T-helper 2 cell (primary cell): ENCODE measurements at regions not wholly inside any gene's neighbourhood (a gene's known extent, or its start where the extent isn't known, plus 50 kb on each side); places are given as distances from the start of the nearest gene placed in this dataset.
"Not testable (repeated sequence)": the region's sequence is repeated elsewhere in the genome, so short reads cannot be mapped to it uniquely, and the experiment has no call there.

Experiments
- DNase-seq, 5 experiments: peaks; one replicate each; pipeline versions ENCODE4 v3.0.0 to v3.0.0-alpha.2; 2012 to 2022

- DNase-seq, result no peak
Observed at GRCh38 chr13:101003566-101003965, 329.0 kb upstream of the TMTC4 start.

GRCh38 chr13:100989392-100989791 lies 314.8 kb upstream of the TMTC4 start:
- no peak for DNase-seq

- no peak for DNase-seq
Observed at GRCh38 chr13:100988921-100989320, 314.3 kb upstream of the TMTC4 start.

GRCh38 chr13:100987948-100988347 lies 313.4 kb upstream of the TMTC4 start:
- no peak for DNase-seq

- no peak for DNase-seq
Observed at GRCh38 chr13:100986571-100986970, 312.0 kb upstream of the TMTC4 start.

GRCh38 chr13:100984085-100984705 lies 309.6 kb upstream of the TMTC4 start:
- DNase-seq, result no peak

- no peak for DNase-seq
Observed at GRCh38 chr13:100983111-100983510, 308.5 kb upstream of the TMTC4 start.

GRCh38 chr13:100980171-100980570 lies 305.6 kb upstream of the TMTC4 start:
- no peak for DNase-seq

- no peak for DNase-seq
Observed at GRCh38 chr13:100977841-100978240, 303.2 kb upstream of the TMTC4 start.

GRCh38 chr13:100976993-100977392 lies 302.4 kb upstream of the TMTC4 start:
- no peak for DNase-seq

GRCh38 chr13:100975666-100976065 lies 301.1 kb upstream of the TMTC4 start:
- DNase-seq, result not testable (repeated sequence)

GRCh38 chr13:100962585-100962984 lies 288.0 kb upstream of the TMTC4 start:
- DNase-seq, result no peak

GRCh38 chr13:100961186-100961585 lies 286.6 kb upstream of the TMTC4 start:
- no peak for DNase-seq

- DNase-seq, result no peak
Observed at GRCh38 chr13:100958831-100959230, 284.2 kb upstream of the TMTC4 start.

- DNase-seq, result no peak
Observed at GRCh38 chr13:100957741-100958140, 283.1 kb upstream of the TMTC4 start.

GRCh38 chr13:100954430-100955305 lies 280.1 kb upstream of the TMTC4 start:
- no peak for DNase-seq

GRCh38 chr13:100951016-100951415 lies 276.4 kb upstream of the TMTC4 start:
- no peak for DNase-seq

- DNase-seq, result not testable (repeated sequence)
Observed at GRCh38 chr13:100948937-100949336, 274.3 kb upstream of the TMTC4 start.

- no peak for DNase-seq
Observed at GRCh38 chr13:100946588-100946987, 272.0 kb upstream of the TMTC4 start.

- no peak for DNase-seq
Observed at GRCh38 chr13:100944791-100945345, 270.3 kb upstream of the TMTC4 start.

GRCh38 chr13:100942742-100943141 lies 268.1 kb upstream of the TMTC4 start:
- no peak for DNase-seq

GRCh38 chr13:100941377-100942368 lies 267.1 kb upstream of the TMTC4 start:
- DNase-seq, result no peak

GRCh38 chr13:100940658-100941057 lies 266.1 kb upstream of the TMTC4 start:
- DNase-seq, result no peak
